HepG2 (cell line): ENCODE measurements at regions not wholly inside any gene's neighbourhood (a gene's known extent, or its start where the extent isn't known, plus 50 kb on each side); places are given as distances from the start of the nearest gene placed in this dataset.

Source experiments
- CTCF ChIP-seq: sonication (generic); formaldehyde crosslinking; IDR thresholded peaks from 2 replicates; pipeline ENCODE4 v1.5.0; 2020; ENCODE audit warnings: mild to moderate bottlenecking, missing genetic modification reagents, moderate library complexity
- MEIS1 ChIP-seq: sonication (generic); formaldehyde crosslinking; IDR thresholded peaks from 2 replicates; pipeline ENCODE4 v1.9.0; 2021; ENCODE audit warnings: mild to moderate bottlenecking, missing genetic modification reagents, moderate library complexity, borderline replicate concordance
- RAD21 ChIP-seq: fragments of 450-650 bp; formaldehyde crosslinking; IDR thresholded peaks from 2 replicates; pipeline ENCODE4 v1.5.0; 2020; ENCODE audit warnings: mild to moderate bottlenecking
- ZNF580 ChIP-seq: IDR thresholded peaks from 2 replicates; pipeline ENCODE4 v1.6.1; 2016; ENCODE audit warnings: low read depth, borderline replicate concordance

- no peak for TF ChIP-seq ZNF580 (CRISPR knock-in tag)
- TF ChIP-seq MEIS1 (CRISPR knock-in tag), result no peak
- TF ChIP-seq RAD21 (CRISPR knock-in tag), result no peak
- TF ChIP-seq CTCF (CRISPR knock-in tag), result no peak
These were observed 149.3 kb upstream of the ATP11B start for GRCh38 chr3:182644013-182644412.
